CD4-positive, alpha-beta T cell treated with Interleukin-4 for 4 hours (primary cell): ENCODE measurements at regions not wholly inside any gene's neighbourhood (a gene's known extent, or its start where the extent isn't known, plus 50 kb on each side); places are given as distances from the start of the nearest gene placed in this dataset.

ENCODE experiments used
- DNase-seq: peaks from one replicate; pipeline ENCODE4 v3.0.0-alpha.2; 2020

GRCh38 chr22:19625331-19626041 is 88.8 kb upstream of the SEPTIN5 start:
- no peak for DNase-seq

GRCh38 chr22:19626042-19626587 is 88.2 kb upstream of the SEPTIN5 start:
- DNase-seq: no peak

GRCh38 chr22:19626666-19627065 is 87.6 kb upstream of the SEPTIN5 start:
- DNase-seq: no peak

GRCh38 chr22:19628038-19628776 is 86.1 kb upstream of the SEPTIN5 start:
- DNase-seq: no peak

- no peak for DNase-seq
These were observed 85.0 kb upstream of the SEPTIN5 start for GRCh38 chr22:19629331-19629719.

GRCh38 chr22:19629720-19630419 is 84.4 kb upstream of the SEPTIN5 start:
- peak; percentile 83 for DNase-seq

GRCh38 chr22:19630614-19631013 is 83.7 kb upstream of the SEPTIN5 start:
- DNase-seq: no peak

GRCh38 chr22:19631899-19632667 is 82.2 kb upstream of the SEPTIN5 start:
- no peak for DNase-seq

- no peak for DNase-seq
These were observed 81.6 kb upstream of the SEPTIN5 start for GRCh38 chr22:19632668-19633148.

- no peak for DNase-seq
These were observed 79.9 kb upstream of the SEPTIN5 start for GRCh38 chr22:19634226-19634975.

GRCh38 chr22:19635644-19636043 is 78.7 kb upstream of the SEPTIN5 start:
- no peak for DNase-seq

GRCh38 chr22:19636696-19637407 is 77.5 kb upstream of the SEPTIN5 start:
- DNase-seq: no peak

- no peak for DNase-seq
These were observed 76.7 kb upstream of the SEPTIN5 start for GRCh38 chr22:19637408-19638281.

GRCh38 chr22:19638282-19639015 is 75.9 kb upstream of the SEPTIN5 start:
- DNase-seq: no peak

GRCh38 chr22:19639610-19640135 is 74.6 kb upstream of the SEPTIN5 start:
- DNase-seq: no peak

GRCh38 chr22:19640306-19640705 is 74.0 kb upstream of the SEPTIN5 start:
- DNase-seq: no peak

- no peak for DNase-seq
These were observed 72.9 kb upstream of the SEPTIN5 start for GRCh38 chr22:19641254-19641982.

- no peak for DNase-seq
These were observed 72.3 kb upstream of the SEPTIN5 start for GRCh38 chr22:19641983-19642451.
